Glomerular visceral epithelial cell (primary cell): ENCODE measurements at regions not wholly inside any gene's neighbourhood (a gene's known extent, or its start where the extent isn't known, plus 50 kb on each side); places are given as distances from the start of the nearest gene placed in this dataset.
"Not testable (repeated sequence)": the region's sequence is repeated elsewhere in the genome, so short reads cannot be mapped to it uniquely, and the experiment has no call there.

Experiments used
- DNase-seq: peaks from one replicate; pipeline ENCODE4 v3.0.0-alpha.2; 2016; ENCODE audit errors: extremely low spot score

- no peak for DNase-seq
These were observed 52.6 kb upstream of the AGA start for GRCh38 chr4:177494791-177495190.

GRCh38 chr4:177495626-177496025 lies 53.4 kb upstream of the AGA start:
- not testable (repeated sequence) for DNase-seq

GRCh38 chr4:177499537-177499936 lies 57.3 kb upstream of the AGA start:
- no peak for DNase-seq

- DNase-seq = no peak
These were observed 63.0 kb upstream of the AGA start for GRCh38 chr4:177505171-177505615.

- no peak for DNase-seq
These were observed 66.4 kb upstream of the AGA start for GRCh38 chr4:177508662-177509061.

- no peak for DNase-seq
These were observed 67.0 kb upstream of the AGA start for GRCh38 chr4:177509226-177509745.

GRCh38 chr4:177511611-177512010 lies 69.4 kb upstream of the AGA start:
- no peak for DNase-seq

- DNase-seq = no peak
These were observed 70.4 kb upstream of the AGA start for GRCh38 chr4:177512646-177513045.

GRCh38 chr4:177517862-177518261 lies 75.6 kb upstream of the AGA start:
- DNase-seq = no peak

GRCh38 chr4:177519481-177520260 lies 77.4 kb upstream of the AGA start:
- no peak for DNase-seq

GRCh38 chr4:177528620-177529019 lies 86.4 kb upstream of the AGA start:
- DNase-seq = no peak

- no peak for DNase-seq
These were observed 88.3 kb upstream of the AGA start for GRCh38 chr4:177530561-177530960.

GRCh38 chr4:177532358-177532757 lies 90.1 kb upstream of the AGA start:
- DNase-seq = no peak

- DNase-seq = not testable (repeated sequence)
These were observed 92.6 kb upstream of the AGA start for GRCh38 chr4:177534841-177535240.

- no peak for DNase-seq
These were observed 104.5 kb upstream of the AGA start for GRCh38 chr4:177546745-177547144.

- DNase-seq = no peak
These were observed 105.7 kb upstream of the AGA start for GRCh38 chr4:177547985-177548384.

- peak; percentile 33 for DNase-seq
These were observed 112.9 kb upstream of the AGA start for GRCh38 chr4:177555007-177555574.

- no peak for DNase-seq
These were observed 115.2 kb upstream of the AGA start for GRCh38 chr4:177557416-177557815.

GRCh38 chr4:177558995-177559394 lies 116.8 kb upstream of the AGA start:
- DNase-seq = no peak

- no peak for DNase-seq
These were observed 119.9 kb upstream of the AGA start for GRCh38 chr4:177562163-177562562.

- no peak for DNase-seq
These were observed 120.6 kb upstream of the AGA start for GRCh38 chr4:177562859-177563258.

GRCh38 chr4:177566691-177567090 lies 124.5 kb upstream of the AGA start:
- DNase-seq = no peak

- DNase-seq = no peak
These were observed 126.7 kb upstream of the AGA start for GRCh38 chr4:177568931-177569330.
